Endothelial cell of umbilical vein (primary cell): ENCODE measurements at regions not wholly inside any gene's neighbourhood (a gene's known extent, or its start where the extent isn't known, plus 50 kb on each side); places are given as distances from the start of the nearest gene placed in this dataset.

ENCODE experiments used
- BruUV-seq: library from RNA; stranded (reverse); fragments of 400-500 nt; replicated peaks from 2 replicates; lab custom pipeline; 2021; lab: Mats Ljungman, UMichigan
- CTCF ChIA-PET: fragments of 300-600, 350-600 bp; sonication (Branson Sonifier 250); formaldehyde crosslinking; loops from one replicate; lab custom pipeline; 2021; ENCODE audit warnings: antibody characterized with exemption, inconsistent platforms; lab: Charles Lee
- POLR2A ChIA-PET: fragments of 300-600, 350-600 bp; sonication (Branson Sonifier 250); formaldehyde crosslinking; loops from one replicate; lab custom pipeline; 2021; ENCODE audit warnings: antibody characterized with exemption, inconsistent platforms; lab: Charles Lee
- DNase-seq: peaks from one replicate; pipeline ENCODE4 v3.0.0-alpha.2; 2011; ENCODE audit warnings: low read depth, low spot score
- FAIRE-seq: peaks from 2 replicates; lab custom pipeline; 2011; peaks lifted over from hg19 to GRCh38; lab: Jason Lieb, UNC
- H2AFZ ChIP-seq: 2 replicates; pipeline ENCODE4 v1.6.0; 2012; ENCODE audit warnings: low read depth, low read length, control low read depth, inconsistent platforms
- H3K27ac ChIP-seq: 2 replicates; pipeline ENCODE4 v1.5.1; 2011; ENCODE audit warnings: low read depth, mild to moderate bottlenecking, control low read depth, low read length, moderate library complexity; ENCODE audit not compliant: insufficient read depth
- H3K27me3 ChIP-seq, 2 experiments: 2 replicates each; pipeline versions ENCODE4 v1.6.0 to v1.6.1; 2011; ENCODE audit warnings: low read length in 2 of 2, mixed read lengths in 1 of 2; ENCODE audit not compliant: control insufficient read depth in 2 of 2, insufficient read depth in 2 of 2
- H3K36me3 ChIP-seq, 2 experiments: 2 replicates in 1 of 2; 3 replicates in 1 of 2; pipeline ENCODE4 v1.5.1; 2011; ENCODE audit warnings: low read length in 2 of 2, mild to moderate bottlenecking in 1 of 2, moderate library complexity in 1 of 2; ENCODE audit not compliant: control insufficient read depth in 2 of 2, insufficient read depth in 2 of 2; ENCODE audit errors: extremely low read depth in 1 of 2
- H3K4me1 ChIP-seq: 3 replicates; pipeline ENCODE4 v1.5.1; 2011; ENCODE audit warnings: mild to moderate bottlenecking, low read length; ENCODE audit not compliant: control insufficient read depth, insufficient read depth; ENCODE audit errors: extremely low read depth
- H3K4me2 ChIP-seq: 2 replicates; pipeline ENCODE4 v1.6.1; 2011; ENCODE audit warnings: low read length, control low read depth, mixed read lengths; ENCODE audit not compliant: insufficient read depth
- H3K4me3 ChIP-seq, 3 experiments: fragments of 200-600 bp in 1 of 3; sonication (generic), shearing (Covaris generic) in 1 of 3; replicated peaks in 1 of 3; 2 replicates each; pipeline ENCODE4 v1.5.1; 2011 to 2016; ENCODE audit warnings: control low read depth in 3 of 3, low read length in 3 of 3, mild to moderate bottlenecking in 2 of 3, inconsistent platforms in 1 of 3, low read depth in 1 of 3, moderate library complexity in 1 of 3; ENCODE audit not compliant: insufficient read depth in 1 of 3
- H3K79me2 ChIP-seq: 2 replicates; pipeline ENCODE4 v1.6.0; 2012; ENCODE audit warnings: low read length, inconsistent platforms; ENCODE audit not compliant: control insufficient read depth, insufficient read depth
- H3K9ac ChIP-seq: replicated peaks from 2 replicates; pipeline ENCODE3; 2011; ENCODE audit warnings: low read length, control low read depth; ENCODE audit not compliant: insufficient read depth; ENCODE audit errors: extremely low read depth
- H3K9me1 ChIP-seq: replicated peaks from 3 replicates; pipeline ENCODE4 v1.6.0; 2011; ENCODE audit warnings: mild to moderate bottlenecking, low read length; ENCODE audit not compliant: control insufficient read depth, insufficient read depth; ENCODE audit errors: extremely low read depth
- H3K9me3 ChIP-seq: replicated peaks from 2 replicates; pipeline ENCODE4 v1.5.1; 2012; ENCODE audit warnings: low read length, inconsistent platforms; ENCODE audit not compliant: control insufficient read depth, insufficient read depth
- H4K20me1 ChIP-seq: replicated peaks from 2 replicates; pipeline ENCODE3; 2011; ENCODE audit warnings: mild to moderate bottlenecking, low read length; ENCODE audit not compliant: control insufficient read depth, insufficient read depth; ENCODE audit errors: extremely low read depth
- CTCF ChIP-seq, 2 donors: IDR thresholded peaks; 1 replicate in 1 of 2; 2 replicates in 1 of 2; pipeline ENCODE4 v1.5.1; 2011; ENCODE audit warnings: low read length in 2 of 2, mild to moderate bottlenecking in 2 of 2, moderate library complexity in 2 of 2, control low read depth in 1 of 2, inconsistent platforms in 1 of 2, low read depth in 1 of 2; ENCODE audit not compliant: insufficient read depth in 1 of 2; ENCODE audit errors: extremely low read depth in 1 of 2
- EZH2 ChIP-seq: IDR thresholded peaks from 2 replicates; pipeline ENCODE4 v1.6.1; 2012; ENCODE audit warnings: borderline replicate concordance, low read depth, mild to moderate bottlenecking, moderate library complexity, low read length, inconsistent platforms; ENCODE audit not compliant: severe bottlenecking
- FOS ChIP-seq: IDR thresholded peaks from 2 replicates; pipeline ENCODE4 v1.6.1; 2011; ENCODE audit warnings: mild to moderate bottlenecking, low read length, moderate library complexity, borderline replicate concordance; ENCODE audit not compliant: insufficient read depth
- GATA2 ChIP-seq: IDR thresholded peaks from 2 replicates; pipeline ENCODE4 v1.7.0; 2011; ENCODE audit warnings: low read depth, mild to moderate bottlenecking, moderate library complexity, mixed read lengths, low read length; ENCODE audit not compliant: insufficient read length, insufficient read depth
- JUN ChIP-seq: IDR thresholded peaks from 2 replicates; pipeline ENCODE4 v1.6.1; 2011; ENCODE audit warnings: borderline replicate concordance, low read depth; ENCODE audit not compliant: insufficient read length, insufficient read depth
- MAX ChIP-seq: IDR thresholded peaks from 2 replicates; pipeline ENCODE4 v1.6.1; 2011; ENCODE audit not compliant: insufficient read depth, insufficient read length
- MYC ChIP-seq: IDR thresholded peaks from one replicate; pipeline ENCODE4 v1.6.1; 2011; ENCODE audit warnings: mild to moderate bottlenecking, low read depth, low read length
- POLR2A ChIP-seq: IDR thresholded peaks from 2 replicates; pipeline ENCODE4 v1.6.1; 2012; ENCODE audit warnings: low read depth, mild to moderate bottlenecking, control low read depth, low read length
- POLR2AphosphoS5 ChIP-seq: IDR thresholded peaks from 2 replicates; pipeline ENCODE4 v1.6.1; 2012; ENCODE audit warnings: low read depth, mild to moderate bottlenecking, control low read depth, low read length, moderate library complexity; ENCODE audit not compliant: insufficient read depth
- dilution Hi-C: fragments of 300-500 bp; cut with MboI; formaldehyde crosslinking; loops from one replicate; pipeline ENCODE4 v1.15.0; 2019; ENCODE audit warnings: low sequenced_read_pairs; ENCODE audit not compliant: extremely low pct_ligation_motif_present
- intact Hi-C: fragments of 100-400 bp; cut with micrococcal nuclease; formaldehyde crosslinking; loops from one replicate; pipeline ENCODE4 v1.10.0; 2022

- Histone ChIP-seq H3K9me1 (no peaks in the 10 kb centered on the region), H3K27me3 (no peaks in the 10 kb centered on the region), H3K79me2 (no peaks in the 10 kb centered on the region), H3K4me1 (no peaks in the 10 kb centered on the region), H3K4me2 (no peak overlapping the region), H3K27ac (no peak overlapping the region), H4K20me1 (no peaks in the 10 kb centered on the region), H3K9me3 (no peaks in the 10 kb centered on the region), H2AFZ (no peak overlapping the region), H3K9ac (no peak overlapping the region), H3K4me3 (no peak overlapping the region), H3K36me3 (no peaks in the 10 kb centered on the region)
- dilution Hi-C loops: no loop called here
- POLR2A ChIA-PET: no interaction called here
- FAIRE-seq (no peak), DNase-seq (no peak)
- CTCF ChIA-PET: no interaction called here
- intact Hi-C loops: no loop called here
- BruUV-seq: no TSS peak
- TF ChIP-seq FOS (no peak), CTCF (IDR thresholded peaks at IDR 0.05; ENCODE audit: extremely low read depth in 1 of 2, insufficient read depth in 1 of 2, low read depth in 1 of 2, low read length in 2 of 2) (no peak), POLR2A (no peak), GATA2 (no peak), EZH2 (no peak), MAX (no peak), MYC (no peak), POLR2AphosphoS5 (no peak), JUN (no peak)
Observed at GRCh38 chr2:16261071-16261470, 320.7 kb downstream of the MYCN start.
